ENCODE measurements at regions not wholly inside any gene's neighbourhood (a gene's known extent, or its start where the extent isn't known, plus 50 kb on each side); places are given as distances from the start of the nearest gene placed in this dataset.

GRCh38 chr2:223117533-223117932 is 65.5 kb downstream of the KCNE4 start:
- Histone ChIP-seq H3K36me3 (no peaks in the 10 kb centered on the region), H3K9me3 (ENCODE audit: severe bottlenecking) (no peaks in the 10 kb centered on the region), H3K4me3 (ENCODE audit: low read depth, low read length) (no peak overlapping the region), H3K27me3 (ENCODE audit: insufficient read depth, low read depth, severe bottlenecking) (no peaks in the 10 kb centered on the region), H3K27ac (no peak overlapping the region)
- no peak for DNase-seq
- TF ChIP-seq, protein P1, sequence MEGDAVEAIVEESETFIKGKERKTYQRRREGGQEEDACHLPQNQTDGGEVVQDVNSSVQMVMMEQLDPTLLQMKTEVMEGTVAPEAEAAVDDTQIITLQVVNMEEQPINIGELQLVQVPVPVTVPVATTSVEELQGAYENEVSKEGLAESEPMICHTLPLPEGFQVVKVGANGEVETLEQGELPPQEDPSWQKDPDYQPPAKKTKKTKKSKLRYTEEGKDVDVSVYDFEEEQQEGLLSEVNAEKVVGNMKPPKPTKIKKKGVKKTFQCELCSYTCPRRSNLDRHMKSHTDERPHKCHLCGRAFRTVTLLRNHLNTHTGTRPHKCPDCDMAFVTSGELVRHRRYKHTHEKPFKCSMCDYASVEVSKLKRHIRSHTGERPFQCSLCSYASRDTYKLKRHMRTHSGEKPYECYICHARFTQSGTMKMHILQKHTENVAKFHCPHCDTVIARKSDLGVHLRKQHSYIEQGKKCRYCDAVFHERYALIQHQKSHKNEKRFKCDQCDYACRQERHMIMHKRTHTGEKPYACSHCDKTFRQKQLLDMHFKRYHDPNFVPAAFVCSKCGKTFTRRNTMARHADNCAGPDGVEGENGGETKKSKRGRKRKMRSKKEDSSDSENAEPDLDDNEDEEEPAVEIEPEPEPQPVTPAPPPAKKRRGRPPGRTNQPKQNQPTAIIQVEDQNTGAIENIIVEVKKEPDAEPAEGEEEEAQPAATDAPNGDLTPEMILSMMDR (IDR thresholded peaks at IDR 0.05; ENCODE audit: low read depth, low read length): no peak

GRCh38 chr2:223121283-223121682 is 69.3 kb downstream of the KCNE4 start:
- TF ChIP-seq, protein P1 (IDR thresholded peaks at IDR 0.05; ENCODE audit: low read depth, low read length): no peak
- no peaks in the 10 kb centered on the region for H3K36me3 ChIP-seq
- no peak for DNase-seq

DNA sequence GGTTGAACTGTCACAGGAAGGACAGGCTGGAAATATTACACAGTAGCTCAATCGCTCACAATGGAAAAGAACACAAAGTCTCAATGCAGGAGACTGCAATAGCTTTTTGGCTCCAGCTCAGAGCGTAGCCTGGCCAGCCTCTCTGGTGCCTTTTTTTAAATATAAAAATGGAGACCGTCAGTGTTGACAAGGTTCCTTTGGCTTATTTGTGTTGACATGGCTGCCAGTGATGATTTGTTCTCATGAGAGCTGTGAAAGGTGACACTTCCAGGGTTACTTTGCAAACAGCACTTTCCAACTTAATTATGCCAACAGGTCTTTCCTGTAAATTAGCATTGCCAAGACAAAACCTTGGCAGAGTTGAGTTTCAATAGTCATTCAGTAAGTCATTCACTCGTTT is 70.8 kb downstream of the KCNE4 start:
- H3K36me3 ChIP-seq: no peaks in the 10 kb centered on the region

More at GRCh38 chr2:223121283-223121682, 69.3 kb downstream of the KCNE4 start:
- Histone ChIP-seq H3K27me3 (ENCODE audit: insufficient read depth, low read depth, severe bottlenecking) (no peaks in the 10 kb centered on the region), H3K27ac (no peak overlapping the region), H3K9me3 (ENCODE audit: severe bottlenecking) (no peaks in the 10 kb centered on the region), H3K4me3 (ENCODE audit: low read depth, low read length) (no peak overlapping the region)

GRCh38 chr2:223123855-223124610 is 72.0 kb downstream of the KCNE4 start:
- H3K27ac ChIP-seq: no peak overlapping the region
- TF ChIP-seq, protein P1 (IDR thresholded peaks at IDR 0.05; ENCODE audit: low read depth, low read length): no peak

More for the DNA sequence above, 70.8 kb downstream of the KCNE4 start:
- TF ChIP-seq, protein P1 (IDR thresholded peaks at IDR 0.05; ENCODE audit: low read depth, low read length): no peak
- no peak for DNase-seq
- no peak overlapping the region for H3K4me3 ChIP-seq (ENCODE audit: low read depth, low read length)
- H3K27me3 ChIP-seq (ENCODE audit: insufficient read depth, low read depth, severe bottlenecking): no peaks in the 10 kb centered on the region
- H3K9me3 ChIP-seq (ENCODE audit: severe bottlenecking): no peaks in the 10 kb centered on the region
- H3K27ac ChIP-seq: no peak overlapping the region

DNA sequence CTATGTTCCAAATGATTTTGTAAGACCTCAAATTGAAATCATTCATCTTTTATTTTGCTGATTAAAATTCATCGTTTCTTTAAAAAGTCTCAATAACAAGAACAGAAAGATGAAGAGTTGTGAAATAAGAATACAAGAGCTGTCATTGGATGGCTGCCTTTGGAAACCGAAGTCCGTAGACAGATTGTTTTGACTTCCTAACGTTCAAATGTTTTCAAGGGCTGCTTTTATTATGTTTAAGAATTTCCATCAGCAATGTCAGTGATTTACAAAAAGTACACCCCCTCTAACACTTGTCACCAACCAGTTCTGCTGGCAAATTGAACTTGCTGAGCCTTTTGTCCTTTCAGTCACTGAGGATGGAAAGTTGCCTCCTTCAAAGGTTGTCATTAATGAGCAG is 89.6 kb downstream of the KCNE4 start:
- Histone ChIP-seq H3K27me3 (ENCODE audit: insufficient read depth, low read depth, severe bottlenecking) (no peaks in the 10 kb centered on the region), H3K27ac (no peak overlapping the region), H3K4me3 (ENCODE audit: low read depth, low read length) (no peak overlapping the region), H3K36me3 (no peaks in the 10 kb centered on the region), H3K9me3 (ENCODE audit: severe bottlenecking) (no peaks in the 10 kb centered on the region)
- DNase-seq: no peak
- TF ChIP-seq, protein P1 (IDR thresholded peaks at IDR 0.05; ENCODE audit: low read depth, low read length): no peak

More at GRCh38 chr2:223123855-223124610, 72.0 kb downstream of the KCNE4 start:
- Histone ChIP-seq H3K4me3 (ENCODE audit: low read depth, low read length) (no peak overlapping the region), H3K9me3 (ENCODE audit: severe bottlenecking) (no peaks in the 10 kb centered on the region), H3K27me3 (ENCODE audit: insufficient read depth, low read depth, severe bottlenecking) (no peaks in the 10 kb centered on the region), H3K36me3 (no peaks in the 10 kb centered on the region)
- no peak for DNase-seq

- Histone ChIP-seq H3K4me3 (ENCODE audit: low read depth, low read length) (no peak overlapping the region), H3K27me3 (ENCODE audit: insufficient read depth, low read depth, severe bottlenecking) (no peaks in the 10 kb centered on the region), H3K27ac (no peak overlapping the region), H3K36me3 (no peaks in the 10 kb centered on the region), H3K9me3 (ENCODE audit: severe bottlenecking) (no peaks in the 10 kb centered on the region)
- DNase-seq: no peak
- TF ChIP-seq, protein P1 (IDR thresholded peaks at IDR 0.05; ENCODE audit: low read depth, low read length): no peak
These were observed 90.1 kb downstream of the KCNE4 start for GRCh38 chr2:223142118-223142517.
